AG09309 (cell line): ENCODE measurements at regions not wholly inside any gene's neighbourhood (a gene's known extent, or its start where the extent isn't known, plus 50 kb on each side); places are given as distances from the start of the nearest gene placed in this dataset.

Source experiments
- DNase-seq: peaks from one replicate; pipeline ENCODE4 v3.0.0-alpha.2; 2010; ENCODE audit warnings: low read depth
- H3K4me3 ChIP-seq: 2 replicates; pipeline ENCODE4 v1.5.1; 2011; ENCODE audit warnings: mild to moderate bottlenecking, low read depth, low read length, moderate library complexity; ENCODE audit not compliant: control insufficient read depth
- CTCF ChIP-seq: IDR thresholded peaks from 2 replicates; pipeline ENCODE4 v1.5.1; 2011; ENCODE audit warnings: mild to moderate bottlenecking, low read depth, low read length, inconsistent platforms; ENCODE audit not compliant: insufficient read depth, control insufficient read depth; ENCODE audit errors: missing control alignments

GRCh38 chr7:115221456-115221855 is 299.6 kb downstream of the MDFIC start:
- DNase-seq: peak; percentile 13
- H3K4me3 ChIP-seq: no peak overlapping the region
- no peak for TF ChIP-seq CTCF

DNA sequence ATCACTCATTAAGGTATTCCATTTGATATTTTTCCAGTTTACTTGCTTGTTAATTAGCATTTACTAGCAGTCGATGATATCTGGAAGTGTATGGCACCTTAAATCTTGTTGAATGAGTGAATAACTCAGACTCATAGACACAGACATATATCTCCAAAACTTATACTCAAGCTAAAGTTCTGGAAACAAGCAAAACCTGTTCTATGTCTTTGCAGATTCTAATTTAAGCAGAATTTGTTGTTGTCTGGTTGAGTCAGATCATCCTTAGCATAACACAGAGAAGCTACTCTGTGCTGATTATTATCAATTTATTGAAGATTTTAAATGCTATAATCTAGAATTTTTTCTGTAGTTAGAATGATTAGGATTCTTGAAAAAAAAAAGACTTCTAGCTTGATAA is 296.2 kb downstream of the MDFIC start:
- TF ChIP-seq CTCF: no peak
- no peak for DNase-seq
- no peak overlapping the region for H3K4me3 ChIP-seq

DNA sequence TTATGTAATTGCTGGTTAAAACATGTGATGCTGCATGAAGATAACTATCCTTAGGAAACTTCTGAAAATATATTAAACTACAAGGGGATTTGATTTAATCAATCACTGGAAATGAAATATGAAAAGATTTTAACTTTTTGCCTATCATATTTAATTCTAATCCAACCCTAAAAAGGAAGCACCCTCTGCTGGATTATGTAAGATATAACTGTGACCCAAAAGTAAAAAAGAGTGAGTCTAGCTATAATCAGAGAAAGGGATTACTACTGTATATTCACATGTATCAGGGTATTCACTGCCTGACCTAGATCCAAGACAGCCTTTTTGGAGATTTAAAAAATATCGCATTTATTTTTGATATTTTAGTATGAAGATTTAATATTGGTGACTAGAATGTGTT is 295.5 kb downstream of the MDFIC start:
- DNase-seq: no peak
- peak; percentile 29 for TF ChIP-seq CTCF
- no peak overlapping the region for H3K4me3 ChIP-seq

- TF ChIP-seq CTCF: no peak
- no peak for DNase-seq
- H3K4me3 ChIP-seq: no peak overlapping the region
These were observed 294.8 kb downstream of the MDFIC start for GRCh38 chr7:115216652-115217051.

- no peak for DNase-seq
- H3K4me3 ChIP-seq: no peak overlapping the region
- TF ChIP-seq CTCF: no peak
These were observed 289.3 kb downstream of the MDFIC start for GRCh38 chr7:115211171-115211570.

DNA sequence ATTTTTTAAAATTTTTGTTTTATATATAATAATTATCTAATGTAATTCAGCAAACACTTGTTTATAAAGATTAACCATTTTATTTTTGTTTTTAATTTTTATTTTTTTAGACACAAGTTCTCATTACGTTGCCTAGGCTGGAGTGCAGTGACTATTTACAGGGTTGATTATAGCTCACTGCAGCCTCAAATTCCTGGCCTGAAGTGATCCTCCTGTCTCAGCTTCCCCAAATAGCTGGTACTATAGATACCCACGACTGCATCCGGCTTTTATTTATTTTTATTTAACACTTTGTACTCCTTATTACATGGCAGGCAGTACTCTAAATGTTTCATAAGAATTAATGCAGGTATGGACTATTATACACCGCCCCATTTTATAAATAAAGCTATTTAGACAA is 288.7 kb downstream of the MDFIC start:
- no peak for DNase-seq
- H3K4me3 ChIP-seq: no peak overlapping the region
- no peak for TF ChIP-seq CTCF
